Spleen (tissue), 11 donors: ENCODE measurements at regions not wholly inside any gene's neighbourhood (a gene's known extent, or its start where the extent isn't known, plus 50 kb on each side); places are given as distances from the start of the nearest gene placed in this dataset.
"Not testable (repeated sequence)": the region's sequence is repeated elsewhere in the genome, so short reads cannot be mapped to it uniquely, and the experiment has no call there.

ENCODE experiments used
- DNase-seq: peaks from one replicate; pipeline ENCODE4 v3.0.0-alpha.2; 2020
- H3K27ac ChIP-seq, 8 donors: fragments of 200-600 bp; sonication (generic) in 7 of 8; 1 replicate in 4 of 8; 2 replicates in 4 of 8; pipeline versions ENCODE4 v1.5.0 to v1.8.0; 2016 to 2021; ENCODE audit warnings: inconsistent platforms in 4 of 8, mild to moderate bottlenecking in 4 of 8, moderate library complexity in 1 of 8
- H3K27me3 ChIP-seq, 7 donors: fragments of 200-600 bp; sonication (generic) in 6 of 7; replicated peaks in 1 of 7; 1 replicate in 4 of 7; 2 replicates in 3 of 7; pipeline versions ENCODE4 v1.5.0 to v1.8.0; 2016 to 2021; ENCODE audit warnings: inconsistent platforms in 3 of 7, mild to moderate bottlenecking in 1 of 7
- H3K36me3 ChIP-seq, 6 donors: fragments of 200-600 bp; sonication (generic) in 5 of 6; 1 replicate in 4 of 6; 2 replicates in 2 of 6; pipeline versions ENCODE4 v1.5.0 to v1.8.0; 2016 to 2021; ENCODE audit warnings: inconsistent platforms in 2 of 6
- H3K4me1 ChIP-seq, 6 donors: fragments of 200-600 bp; sonication (generic) in 5 of 6; 1 replicate in 3 of 6; 2 replicates in 3 of 6; pipeline versions ENCODE4 v1.5.0 to v1.8.0; 2016 to 2021; ENCODE audit warnings: inconsistent platforms in 3 of 6
- H3K4me3 ChIP-seq, 8 donors: fragments of 200-600 bp; sonication (generic) in 7 of 8; 1 replicate in 4 of 8; 2 replicates in 4 of 8; pipeline versions ENCODE4 v1.5.0 to v1.8.0; 2016 to 2021; ENCODE audit warnings: inconsistent platforms in 4 of 8, mild to moderate bottlenecking in 4 of 8, moderate library complexity in 2 of 8
- H3K9me3 ChIP-seq, 8 donors: fragments of 200-600 bp; sonication (generic) in 7 of 8; 1 replicate in 4 of 8; 2 replicates in 4 of 8; pipeline versions ENCODE4 v1.5.0 to v1.8.0; 2016 to 2021; ENCODE audit warnings: inconsistent platforms in 4 of 8
- CTCF ChIP-seq, 11 experiments: fragments of 200-600 bp in 7 of 11; fragments of 450-650 bp in 4 of 11; sonication (generic) in 4 of 11; IDR thresholded peaks in 8 of 11; conservative IDR thresholded peaks in 3 of 11; 1 replicate in 7 of 11; 2 replicates in 4 of 11; pipeline versions ENCODE4 v1.4.0 to v1.8.0; 2016 to 2021; ENCODE audit warnings: antibody characterized with exemption in 11 of 11, inconsistent platforms in 4 of 11, mild to moderate bottlenecking in 1 of 11
- POLR2A ChIP-seq, 3 donors: fragments of 450-650 bp; IDR thresholded peaks; one replicate each; pipeline ENCODE4 v1.5.1; 2017; ENCODE audit warnings: antibody characterized with exemption in 3 of 3, mild to moderate bottlenecking in 1 of 3
- POLR2AphosphoS5 ChIP-seq, 3 donors: sonication (generic); formaldehyde crosslinking; IDR thresholded peaks; one replicate each; pipeline ENCODE4 v1.5.1; 2017; ENCODE audit warnings: antibody characterized with exemption in 3 of 3
- WGBS, 5 donors: extraction: QIAGEN DNeasy Blood & Tissue Kit in 3 of 5; methylation state at CpG; one replicate each; pipeline versions ENCODE4 v1.1.5 to v1.1.7; 2013 to 2018; 5-methylcytosine and 5-hydroxymethylcytosine counted together
- intact Hi-C: fragments of 100-400 bp; cut with DNase I; formaldehyde crosslinking; loops from one replicate; pipeline ENCODE4 v1.15.0; 2023; ENCODE audit warnings: low total_unique reads
- donor health status: healthy with polysubstance abuse.
- donor health status: DM: no; HTN: no; CAD: no; lungs with moderate emphysema.
- donor health status: DM: no; HTN: no; CAD: no.
- donor health status: Bipolar disorder and iron deficiency.
- donor health status: healthy.
- donor health status: DM: no; HTN: no; CAD: no.
- donor health status: DM: yes; HTN: yes; CAD: no.

GRCh38 chr3:166575161-166575560 lies 737.9 kb upstream of the BCHE start:
- WGBS, 5 donors: 80 to 92% (median 85%) methylated on average over 4 of the region's 4 CpGs
- no peak for TF ChIP-seq CTCF (IDR thresholded peaks at IDR 0.05 in 8 of 11, conservative IDR thresholded peaks at IDR 0.05 in 3 of 11)
- no peak for TF ChIP-seq POLR2A (IDR thresholded peaks at IDR 0.05)
- no peak for TF ChIP-seq POLR2AphosphoS5 (IDR thresholded peaks at IDR 0.05)
- H3K27ac ChIP-seq: no peak overlapping the region
- DNase-seq: no peak
- no peaks in the 10 kb centered on the region for H3K27me3 ChIP-seq
- intact Hi-C loops: no loop called here
- no peaks in the 10 kb centered on the region for H3K36me3 ChIP-seq
- no peaks in the 10 kb centered on the region for H3K4me1 ChIP-seq
- peaks cover 0 to 19% (median 6%) of the 10 kb centered on the region in 8 donors for H3K9me3 ChIP-seq
- no peak overlapping the region for H3K4me3 ChIP-seq

- H3K27me3 ChIP-seq, DNase-seq, H3K36me3 ChIP-seq, H3K27ac ChIP-seq, intact Hi-C loops, H3K4me3 ChIP-seq, H3K4me1 ChIP-seq: not testable (repeated sequence)
- peaks cover 0 to 19% (median 6%) of the 10 kb centered on the region in 8 donors for H3K9me3 ChIP-seq
- WGBS, 5 donors: 62 to 85% (median 67%) methylated on average over 4 of the region's 4 CpGs
These were observed 734.5 kb upstream of the BCHE start for GRCh38 chr3:166571686-166572085.

- no peak overlapping the region for H3K4me3 ChIP-seq
- H3K27me3 ChIP-seq: no peaks in the 10 kb centered on the region
- H3K36me3 ChIP-seq: no peaks in the 10 kb centered on the region
- TF ChIP-seq POLR2AphosphoS5 (IDR thresholded peaks at IDR 0.05) (no peak), CTCF (IDR thresholded peaks at IDR 0.05 in 8 of 11, conservative IDR thresholded peaks at IDR 0.05 in 3 of 11) (no peak), POLR2A (IDR thresholded peaks at IDR 0.05) (no peak)
- no peaks in the 10 kb centered on the region for H3K4me1 ChIP-seq
- DNase-seq: no peak
- H3K9me3 ChIP-seq: peaks cover 0 to 19% (median 6%) of the 10 kb centered on the region in 8 donors
- no peak overlapping the region for H3K27ac ChIP-seq
- intact Hi-C loops: no loop called here
These were observed 732.9 kb upstream of the BCHE start for GRCh38 chr3:166570102-166570501.

- no peak overlapping the region for H3K4me3 ChIP-seq
- no peak for DNase-seq
- TF ChIP-seq POLR2A (IDR thresholded peaks at IDR 0.05): no peak
- no peak for TF ChIP-seq POLR2AphosphoS5 (IDR thresholded peaks at IDR 0.05)
- TF ChIP-seq CTCF (IDR thresholded peaks at IDR 0.05 in 8 of 11, conservative IDR thresholded peaks at IDR 0.05 in 3 of 11): no peak
- no peaks in the 10 kb centered on the region for H3K4me1 ChIP-seq
- intact Hi-C loops: no loop called here
- no peaks in the 10 kb centered on the region for H3K36me3 ChIP-seq
- H3K27me3 ChIP-seq: no peaks in the 10 kb centered on the region
- H3K27ac ChIP-seq: no peak overlapping the region
- H3K9me3 ChIP-seq: peaks cover 0 to 19% (median 5%) of the 10 kb centered on the region in 8 donors
These were observed 732.4 kb upstream of the BCHE start for GRCh38 chr3:166569589-166569988.

- Histone ChIP-seq H3K36me3 (no peaks in the 10 kb centered on the region), H3K4me3 (no peak overlapping the region), H3K4me1 (no peaks in the 10 kb centered on the region), H3K27me3 (no peaks in the 10 kb centered on the region), H3K9me3 (peaks cover 0 to 21% (median 6%) of the 10 kb centered on the region in 8 donors), H3K27ac (no peak overlapping the region)
- intact Hi-C loops: no loop called here
- DNase-seq: no peak
- WGBS, 5 donors: 66 to 82% (median 76%) methylated on average over 7 of the region's 7 CpGs
- no peak for TF ChIP-seq POLR2A (IDR thresholded peaks at IDR 0.05)
- no peak for TF ChIP-seq POLR2AphosphoS5 (IDR thresholded peaks at IDR 0.05)
- TF ChIP-seq CTCF (IDR thresholded peaks at IDR 0.05 in 8 of 11, conservative IDR thresholded peaks at IDR 0.05 in 3 of 11): no peak
These were observed 723.0 kb upstream of the BCHE start for GRCh38 chr3:166560253-166560652.
